ENCODE measurements at regions not wholly inside any gene's neighbourhood (a gene's known extent, or its start where the extent isn't known, plus 50 kb on each side); places are given as distances from the start of the nearest gene placed in this dataset.
"Not testable (repeated sequence)": the region's sequence is repeated elsewhere in the genome, so short reads cannot be mapped to it uniquely, and the experiment has no call there.

DNA sequence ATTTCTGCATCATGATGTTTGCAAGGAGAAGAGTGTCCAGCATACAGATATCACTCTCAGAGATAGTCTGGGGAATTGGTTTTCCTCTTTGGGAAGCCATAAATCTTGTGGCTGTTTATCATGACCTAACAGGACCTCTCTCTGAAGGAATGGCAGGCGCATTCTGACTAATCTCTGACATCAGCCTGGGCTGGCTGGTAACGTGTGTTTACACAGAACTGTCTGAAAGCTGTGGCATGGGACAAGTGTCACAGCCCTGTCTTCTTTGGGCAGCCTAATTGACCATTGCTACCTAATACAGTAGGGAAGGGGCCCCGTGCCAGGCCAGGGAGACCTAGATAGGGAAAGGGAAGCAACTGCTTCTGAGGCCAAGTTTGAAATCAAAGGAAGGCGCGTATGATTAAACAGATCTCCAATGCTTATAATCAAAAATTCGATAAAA, 73.9 kb upstream of the CABCOCO1 start:
- no peak for DNase-seq (ENCODE audit: low spot score)

GRCh38 chr10:61586829-61587228, 75.9 kb upstream of the CABCOCO1 start:
- Mint-ChIP-seq H3K27ac (ENCODE audit: unreplicated experiment) (no peak overlapping the region), H3K4me1 (ENCODE audit: low read depth) (no peaks in the 10 kb centered on the region), H3K4me3 (ENCODE audit: unreplicated experiment) (no peak overlapping the region), H3K27me3 (ENCODE audit: low read depth) (no peaks in the 10 kb centered on the region), H3K36me3 (ENCODE audit: low read depth) (no peaks in the 10 kb centered on the region), H3K9me3 (ENCODE audit: low read depth) (no peaks in the 10 kb centered on the region)
- TF ChIP-seq CTCF (IDR thresholded peaks at IDR 0.05) = no peak
- no peak for DNase-seq (ENCODE audit: low spot score)

More for the DNA sequence above, 73.9 kb upstream of the CABCOCO1 start:
- Mint-ChIP-seq H3K9me3 (ENCODE audit: low read depth) (no peaks in the 10 kb centered on the region), H3K27ac (ENCODE audit: unreplicated experiment) (no peak overlapping the region), H3K4me1 (ENCODE audit: low read depth) (no peaks in the 10 kb centered on the region), H3K27me3 (ENCODE audit: low read depth) (no peaks in the 10 kb centered on the region), H3K4me3 (ENCODE audit: unreplicated experiment) (no peak overlapping the region), H3K36me3 (ENCODE audit: low read depth) (no peaks in the 10 kb centered on the region)
- no peak for TF ChIP-seq CTCF (IDR thresholded peaks at IDR 0.05)

DNA sequence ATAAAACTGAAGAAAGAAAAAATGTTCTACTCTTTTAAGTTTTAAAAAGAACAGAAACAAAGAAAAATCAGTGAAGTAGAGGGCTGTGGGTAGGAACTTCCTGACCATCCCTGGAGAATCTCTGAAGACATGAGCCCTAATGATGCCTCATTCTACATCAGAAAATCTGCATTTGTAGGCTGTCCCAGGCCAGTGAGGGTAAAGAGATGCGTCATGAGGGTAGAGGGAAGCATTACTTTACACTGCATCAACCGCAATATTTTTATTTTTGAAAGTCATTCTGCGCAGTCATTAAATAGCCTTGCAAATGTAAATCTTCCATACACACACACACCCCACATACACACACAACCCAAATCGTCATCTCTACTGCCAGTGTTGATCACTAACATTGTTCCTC, 82.1 kb upstream of the CABCOCO1 start:
- Mint-ChIP-seq H3K27me3 (ENCODE audit: low read depth) (peaks cover 4% of the 10 kb centered on the region), H3K4me1 (ENCODE audit: low read depth) (no peaks in the 10 kb centered on the region), H3K36me3 (ENCODE audit: low read depth) (no peaks in the 10 kb centered on the region), H3K9me3 (ENCODE audit: low read depth) (peaks cover under 1% of the 10 kb centered on the region), H3K4me3 (ENCODE audit: unreplicated experiment) (no peak overlapping the region), H3K27ac (ENCODE audit: unreplicated experiment) (no peak overlapping the region)
- no peak for TF ChIP-seq CTCF (IDR thresholded peaks at IDR 0.05)
- no peak for DNase-seq (ENCODE audit: low spot score)

GRCh38 chr10:61570204-61570603, 92.5 kb upstream of the CABCOCO1 start:
- peaks cover 24% of the 10 kb centered on the region for H3K9me3 Mint-ChIP-seq (ENCODE audit: low read depth)
- not testable (repeated sequence) for H3K4me1 Mint-ChIP-seq (ENCODE audit: low read depth); DNase-seq (ENCODE audit: low spot score); H3K4me3 Mint-ChIP-seq (ENCODE audit: unreplicated experiment); H3K27ac Mint-ChIP-seq (ENCODE audit: unreplicated experiment); H3K36me3 Mint-ChIP-seq (ENCODE audit: low read depth); H3K27me3 Mint-ChIP-seq (ENCODE audit: low read depth)

DNA sequence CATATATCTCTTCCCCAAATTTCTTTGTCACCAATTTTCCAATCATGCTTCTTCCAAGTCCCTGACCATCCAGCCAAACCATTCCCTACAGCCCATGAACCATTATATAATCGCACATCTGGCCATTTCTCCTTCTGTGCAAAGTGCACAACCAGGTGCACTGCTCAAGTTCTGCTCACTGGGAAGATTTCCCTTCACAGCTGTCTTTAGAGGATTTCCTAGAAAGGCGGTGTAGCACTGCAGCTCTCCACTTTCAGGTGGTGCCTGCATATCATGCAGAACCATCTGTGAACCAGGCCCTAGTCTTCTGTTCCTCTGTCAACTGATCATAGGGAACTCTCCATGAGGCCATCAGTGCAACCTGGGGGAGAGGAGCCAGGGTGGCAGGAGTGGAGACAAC, 95.0 kb upstream of the CABCOCO1 start:
- Mint-ChIP-seq H3K27ac (ENCODE audit: unreplicated experiment) (no peak overlapping the region), H3K36me3 (ENCODE audit: low read depth) (peaks cover 9% of the 10 kb centered on the region), H3K4me1 (ENCODE audit: low read depth) (no peaks in the 10 kb centered on the region), H3K4me3 (ENCODE audit: unreplicated experiment) (no peak overlapping the region), H3K27me3 (ENCODE audit: low read depth) (no peaks in the 10 kb centered on the region), H3K9me3 (ENCODE audit: low read depth) (peaks cover 23% of the 10 kb centered on the region)
- no peak for DNase-seq (ENCODE audit: low spot score)
- no peak for TF ChIP-seq CTCF (IDR thresholded peaks at IDR 0.05)

DNA sequence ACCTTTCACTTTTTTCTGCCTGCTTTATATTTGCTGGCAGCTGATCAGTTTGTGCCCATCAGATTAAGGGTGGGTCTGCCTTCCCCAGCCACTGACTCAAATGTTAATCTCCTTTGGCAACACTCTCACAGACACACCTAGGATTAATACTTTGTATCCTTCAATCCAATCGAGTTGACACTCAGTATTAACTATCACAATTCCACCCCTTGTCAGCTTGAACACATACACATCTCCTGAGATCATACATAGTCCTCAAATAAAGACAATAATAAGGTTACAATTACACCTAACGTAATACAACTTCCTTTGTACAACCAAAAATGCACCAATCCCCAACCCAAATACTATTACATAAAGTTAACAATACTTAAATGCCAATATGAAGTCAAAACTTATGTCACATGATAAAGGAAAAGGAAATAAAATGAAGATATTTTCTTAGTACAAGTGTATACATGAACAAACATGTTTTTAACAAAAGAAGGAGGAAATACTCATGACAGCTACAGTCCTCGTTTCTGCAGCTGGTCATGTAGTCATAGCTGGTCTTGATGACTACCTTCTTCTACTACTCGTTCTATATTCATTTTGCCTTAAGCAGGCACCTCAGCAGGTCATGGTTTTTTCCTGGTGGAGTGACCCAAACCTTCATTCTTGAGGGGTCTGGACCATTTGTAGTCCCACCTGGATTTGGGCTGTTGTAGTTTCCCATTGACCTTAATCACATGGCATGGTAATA, 96.7 kb upstream of the CABCOCO1 start:
- Mint-ChIP-seq H3K9me3 (ENCODE audit: low read depth) (peaks cover 11% of the 10 kb centered on the region), H3K27me3 (ENCODE audit: low read depth) (no peaks in the 10 kb centered on the region), H3K4me3 (ENCODE audit: unreplicated experiment) (no peak overlapping the region), H3K36me3 (ENCODE audit: low read depth) (peaks cover 6% of the 10 kb centered on the region), H3K4me1 (ENCODE audit: low read depth) (no peaks in the 10 kb centered on the region), H3K27ac (ENCODE audit: unreplicated experiment) (no peak overlapping the region)
- TF ChIP-seq CTCF (IDR thresholded peaks at IDR 0.05) = no peak
- DNase-seq (ENCODE audit: low spot score) = no peak

Measured in chondrocyte (in vitro differentiated cells).